Keratinocyte (primary cell): ENCODE measurements at regions not wholly inside any gene's neighbourhood (a gene's known extent, or its start where the extent isn't known, plus 50 kb on each side); places are given as distances from the start of the nearest gene placed in this dataset.

ENCODE experiments used
- DNase-seq: peaks from one replicate; pipeline ENCODE4 v3.0.0-alpha.2; 2011; ENCODE audit warnings: low read depth, missing footprints, low spot score
- FAIRE-seq: peaks from 2 replicates; lab custom pipeline; 2011; peaks lifted over from hg19 to GRCh38; lab: Jason Lieb, UNC
- H2AFZ ChIP-seq: 2 replicates; pipeline ENCODE4 v1.6.0; 2012; ENCODE audit warnings: low read length, control low read depth, inconsistent platforms; ENCODE audit not compliant: control insufficient read depth
- H3K27ac ChIP-seq: 2 replicates; pipeline ENCODE4 v1.5.1; 2011; ENCODE audit warnings: low read length; ENCODE audit not compliant: control insufficient read depth, insufficient read depth
- H3K27me3 ChIP-seq: 3 replicates; pipeline ENCODE4 v1.6.0; 2011; ENCODE audit warnings: low read length; ENCODE audit not compliant: control insufficient read depth, insufficient read depth; ENCODE audit errors: extremely low read depth
- H3K36me3 ChIP-seq, 2 experiments: 2 replicates in 1 of 2; 3 replicates in 1 of 2; pipeline ENCODE4 v1.5.1; 2011; ENCODE audit warnings: low read length in 2 of 2, mild to moderate bottlenecking in 1 of 2; ENCODE audit not compliant: control insufficient read depth in 2 of 2, insufficient read depth in 2 of 2; ENCODE audit errors: extremely low read depth in 1 of 2
- H3K4me1 ChIP-seq: 3 replicates; pipeline ENCODE4 v1.5.1; 2011; ENCODE audit warnings: low read length; ENCODE audit not compliant: control insufficient read depth, insufficient read depth; ENCODE audit errors: extremely low read depth
- H3K4me2 ChIP-seq: 3 replicates; pipeline ENCODE4 v1.6.0; 2011; ENCODE audit warnings: low read depth, low read length; ENCODE audit not compliant: control insufficient read depth, insufficient read depth; ENCODE audit errors: extremely low read depth
- H3K4me3 ChIP-seq, 3 experiments: fragments of 200-600 bp in 1 of 3; sonication (generic) in 1 of 3; 2 replicates in 2 of 3; 3 replicates in 1 of 3; pipeline ENCODE4 v1.5.1; 2011 to 2016; ENCODE audit warnings: low read length in 3 of 3, mild to moderate bottlenecking in 3 of 3, control low read depth in 2 of 3, inconsistent platforms in 1 of 3, low read depth in 1 of 3, mixed read lengths in 1 of 3, mixed run types in 1 of 3, moderate library complexity in 1 of 3; ENCODE audit not compliant: control insufficient read depth in 2 of 3, insufficient read depth in 2 of 3; ENCODE audit errors: extremely low read depth in 1 of 3
- H3K79me2 ChIP-seq: 2 replicates; pipeline ENCODE4 v1.6.0; 2012; ENCODE audit warnings: low read length; ENCODE audit not compliant: control insufficient read depth, insufficient read depth
- H3K9ac ChIP-seq: 3 replicates; pipeline ENCODE4 v1.6.0; 2011; ENCODE audit warnings: low read length; ENCODE audit not compliant: control insufficient read depth, insufficient read depth; ENCODE audit errors: extremely low read depth
- H3K9me1 ChIP-seq: 3 replicates; pipeline ENCODE4 v1.6.0; 2011; ENCODE audit warnings: low read length; ENCODE audit not compliant: control insufficient read depth, insufficient read depth; ENCODE audit errors: extremely low read depth
- H3K9me3 ChIP-seq: 2 replicates; pipeline ENCODE4 v1.5.1; 2012; ENCODE audit warnings: low read depth, low read length; ENCODE audit not compliant: control insufficient read depth
- H4K20me1 ChIP-seq: 3 replicates; pipeline ENCODE4 v1.6.0; 2011; ENCODE audit warnings: low read length; ENCODE audit not compliant: control insufficient read depth, insufficient read depth; ENCODE audit errors: extremely low read depth
- EZH2 ChIP-seq: IDR thresholded peaks from one replicate; pipeline ENCODE4 v1.6.1; 2012; ENCODE audit warnings: inconsistent platforms, mild to moderate bottlenecking, low read length, moderate library complexity
- dilution Hi-C: fragments of 300-500 bp; cut with MboI; formaldehyde crosslinking; loops from one replicate; pipeline ENCODE4 v1.7.0; 2020; ENCODE audit warnings: low sequenced_read_pairs; ENCODE audit not compliant: extremely low pct_ligation_motif_present
- TF ChIP-seq, protein P1 (sequence below), 3 experiments: IDR thresholded peaks in 1 of 3; conservative IDR thresholded peaks in 1 of 3; optimal IDR thresholded peaks in 1 of 3; 2 replicates in 2 of 3; 3 replicates in 1 of 3; pipeline versions ENCODE3 to v1.5.1; 2011; ENCODE audit warnings: low read length in 3 of 3, mild to moderate bottlenecking in 3 of 3, moderate library complexity in 2 of 3, control low read depth in 1 of 3, inconsistent platforms in 1 of 3; ENCODE audit not compliant: insufficient read depth in 2 of 3; ENCODE audit errors: extremely low read depth in 1 of 3

DNA sequence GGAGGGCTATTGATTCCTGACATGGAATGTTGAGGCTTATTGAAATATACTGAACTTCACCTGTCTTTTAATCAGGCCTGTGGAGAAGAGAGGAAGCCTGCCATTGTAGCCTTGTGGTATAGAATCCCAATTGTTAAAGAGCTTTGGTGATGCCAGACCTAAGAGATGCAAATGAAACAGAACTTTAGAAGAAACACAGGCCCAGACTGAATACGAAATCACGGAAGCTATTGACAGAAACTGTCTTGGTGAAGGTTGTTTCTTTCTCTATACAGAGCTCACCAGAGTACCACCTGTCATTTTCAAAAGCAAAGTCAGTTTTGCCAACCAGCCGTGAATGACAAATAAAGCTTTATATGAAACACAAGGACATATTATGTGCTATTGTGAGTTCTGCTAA, 660.3 kb downstream of the ISL1 start:
- Histone ChIP-seq H3K79me2 (no peaks in the 10 kb centered on the region), H3K9me1 (no peaks in the 10 kb centered on the region), H2AFZ (no peak overlapping the region), H3K4me2 (no peak overlapping the region), H3K36me3 (no peaks in the 10 kb centered on the region), H4K20me1 (no peaks in the 10 kb centered on the region), H3K4me3 (no peak overlapping the region), H3K9me3 (no peaks in the 10 kb centered on the region), H3K9ac (no peak overlapping the region), H3K4me1 (no peaks in the 10 kb centered on the region), H3K27me3 (no peaks in the 10 kb centered on the region), H3K27ac (no peak overlapping the region)
- dilution Hi-C loops = loop anchor here (25.0 kb wide), 1 partner anchor 619 kb away; no protein-coding TSS in a partner anchor
- no peak for DNase-seq
- no peak for FAIRE-seq
- no peak for TF ChIP-seq EZH2
- TF ChIP-seq, protein P1, sequence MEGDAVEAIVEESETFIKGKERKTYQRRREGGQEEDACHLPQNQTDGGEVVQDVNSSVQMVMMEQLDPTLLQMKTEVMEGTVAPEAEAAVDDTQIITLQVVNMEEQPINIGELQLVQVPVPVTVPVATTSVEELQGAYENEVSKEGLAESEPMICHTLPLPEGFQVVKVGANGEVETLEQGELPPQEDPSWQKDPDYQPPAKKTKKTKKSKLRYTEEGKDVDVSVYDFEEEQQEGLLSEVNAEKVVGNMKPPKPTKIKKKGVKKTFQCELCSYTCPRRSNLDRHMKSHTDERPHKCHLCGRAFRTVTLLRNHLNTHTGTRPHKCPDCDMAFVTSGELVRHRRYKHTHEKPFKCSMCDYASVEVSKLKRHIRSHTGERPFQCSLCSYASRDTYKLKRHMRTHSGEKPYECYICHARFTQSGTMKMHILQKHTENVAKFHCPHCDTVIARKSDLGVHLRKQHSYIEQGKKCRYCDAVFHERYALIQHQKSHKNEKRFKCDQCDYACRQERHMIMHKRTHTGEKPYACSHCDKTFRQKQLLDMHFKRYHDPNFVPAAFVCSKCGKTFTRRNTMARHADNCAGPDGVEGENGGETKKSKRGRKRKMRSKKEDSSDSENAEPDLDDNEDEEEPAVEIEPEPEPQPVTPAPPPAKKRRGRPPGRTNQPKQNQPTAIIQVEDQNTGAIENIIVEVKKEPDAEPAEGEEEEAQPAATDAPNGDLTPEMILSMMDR (optimal IDR thresholded peaks at IDR 0.05 in 1 of 3, IDR thresholded peaks at IDR 0.05 in 1 of 3, conservative IDR thresholded peaks at IDR 0.05 in 1 of 3; ENCODE audit: extremely low read depth in 1 of 3, insufficient read depth in 2 of 3, low read length in 3 of 3) = no peak

GRCh38 chr5:52051759-52052158, 668.5 kb downstream of the ISL1 start:
- no peak for DNase-seq
- no peak for FAIRE-seq
- Histone ChIP-seq H3K79me2 (no peaks in the 10 kb centered on the region), H4K20me1 (no peaks in the 10 kb centered on the region), H3K36me3 (no peaks in the 10 kb centered on the region), H3K4me2 (no peak overlapping the region), H3K4me1 (no peaks in the 10 kb centered on the region), H3K9me3 (no peaks in the 10 kb centered on the region), H3K4me3 (no peak overlapping the region), H3K27ac (no peak overlapping the region), H3K27me3 (no peaks in the 10 kb centered on the region), H2AFZ (no peak overlapping the region), H3K9me1 (no peaks in the 10 kb centered on the region), H3K9ac (no peak overlapping the region)
- TF ChIP-seq, protein P1 (optimal IDR thresholded peaks at IDR 0.05 in 1 of 3, IDR thresholded peaks at IDR 0.05 in 1 of 3, conservative IDR thresholded peaks at IDR 0.05 in 1 of 3; ENCODE audit: extremely low read depth in 1 of 3, insufficient read depth in 2 of 3, low read length in 3 of 3) = no peak
- no peak for TF ChIP-seq EZH2
- dilution Hi-C loops = no loop called here
